Immature natural killer cell (primary cell): ENCODE measurements at regions not wholly inside any gene's neighbourhood (a gene's known extent, or its start where the extent isn't known, plus 50 kb on each side); places are given as distances from the start of the nearest gene placed in this dataset.
A peak's percentile ranks its signal among the peaks of the same experiment; 100 is the strongest.

Experiments
- DNase-seq, 3 donors: peaks; one replicate each; pipeline ENCODE4 v3.0.0; 2022; ENCODE audit warnings: mixed read lengths in 1 of 3
- H3K27ac Mint-ChIP-seq, 6 donors: one replicate each; pipeline ENCODE4 v1.8.0; 2020; ENCODE audit warnings: mixed read lengths in 6 of 6, mild to moderate bottlenecking in 5 of 6, inconsistent platforms in 4 of 6, moderate library complexity in 3 of 6
- H3K27me3 Mint-ChIP-seq, 3 donors: one replicate each; pipeline ENCODE4 v1.8.0; 2020 to 2021; ENCODE audit warnings: low read depth in 3 of 3, mild to moderate bottlenecking in 3 of 3, mixed read lengths in 3 of 3, moderate library complexity in 3 of 3, inconsistent platforms in 1 of 3
- H3K36me3 Mint-ChIP-seq, 3 donors: one replicate each; pipeline ENCODE4 v1.8.0; 2020; ENCODE audit warnings: mixed read lengths in 3 of 3, inconsistent platforms in 2 of 3, mild to moderate bottlenecking in 2 of 3
- H3K4me1 Mint-ChIP-seq, 2 donors: one replicate each; pipeline ENCODE4 v1.8.0; 2020; ENCODE audit warnings: inconsistent platforms in 2 of 2, mild to moderate bottlenecking in 2 of 2, mixed read lengths in 2 of 2, moderate library complexity in 1 of 2
- H3K4me3 Mint-ChIP-seq, 5 donors: one replicate each; pipeline ENCODE4 v1.8.0; 2020; ENCODE audit warnings: mild to moderate bottlenecking in 5 of 5, mixed read lengths in 5 of 5, inconsistent platforms in 3 of 5, moderate library complexity in 3 of 5
- H3K9me3 Mint-ChIP-seq, 6 donors: one replicate each; pipeline ENCODE4 v1.8.0; 2020; ENCODE audit warnings: mild to moderate bottlenecking in 6 of 6, mixed read lengths in 6 of 6, inconsistent platforms in 4 of 6, moderate library complexity in 3 of 6

DNA sequence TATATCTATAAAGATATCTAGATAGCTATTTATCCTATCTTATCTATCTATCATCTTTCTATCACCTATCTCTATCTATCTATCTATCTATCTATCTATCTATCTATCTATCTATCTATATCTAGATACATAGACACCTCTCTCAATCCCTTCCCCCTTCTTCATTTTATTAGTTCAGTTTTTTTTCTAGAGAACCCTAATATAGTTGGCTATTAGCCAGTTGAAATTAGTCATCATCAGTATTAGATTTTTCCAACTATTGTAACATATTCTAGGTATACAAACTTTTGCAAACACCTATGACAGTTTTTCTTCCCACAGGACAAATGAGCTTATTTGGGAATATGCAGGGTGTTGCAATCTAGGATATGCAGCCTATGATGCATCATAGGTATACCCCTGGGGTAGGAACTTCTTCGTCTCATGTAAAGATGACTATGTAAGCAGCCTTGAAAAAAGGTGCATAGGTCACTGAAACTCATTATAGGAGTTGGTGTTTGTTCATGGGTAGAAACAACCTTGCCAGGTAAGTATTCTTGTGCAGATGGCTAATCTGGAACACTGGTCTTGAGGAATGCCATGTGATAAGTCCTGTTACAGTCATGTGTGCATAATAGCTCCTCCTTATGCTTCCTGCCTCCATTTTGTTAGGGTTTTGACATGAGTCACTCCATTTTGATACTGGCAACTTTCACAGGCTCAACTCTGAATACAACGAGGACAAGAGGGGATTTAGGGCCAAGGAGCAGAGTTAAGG lies 160.7 kb upstream of the ZSWIM2 start:
- Mint-ChIP-seq H3K27ac (no peak overlapping the region), H3K36me3 (no peaks in the 10 kb centered on the region), H3K4me3 (no peak overlapping the region), H3K4me1 (no peaks in the 10 kb centered on the region), H3K9me3 (peaks cover 0 to 20% (median 7%) of the 10 kb centered on the region in 6 donors), H3K27me3 (no peaks in the 10 kb centered on the region)
- no peak for DNase-seq

- no peaks in the 10 kb centered on the region for H3K27me3 Mint-ChIP-seq
- no peak for DNase-seq
- no peak overlapping the region for H3K4me3 Mint-ChIP-seq
- H3K36me3 Mint-ChIP-seq = peaks cover 0 to under 1% (median 0%) of the 10 kb centered on the region in 3 donors
- no peaks in the 10 kb centered on the region for H3K4me1 Mint-ChIP-seq
- H3K9me3 Mint-ChIP-seq = peaks cover 0 to 22% (median 6%) of the 10 kb centered on the region in 6 donors
- H3K27ac Mint-ChIP-seq = no peak overlapping the region
Observed at GRCh38 chr2:187008111-187008510, 159.1 kb upstream of the ZSWIM2 start.

- H3K4me1 Mint-ChIP-seq = no peaks in the 10 kb centered on the region
- no peak overlapping the region for H3K27ac Mint-ChIP-seq
- H3K9me3 Mint-ChIP-seq = peaks cover 0 to 10% (median 3%) of the 10 kb centered on the region in 6 donors
- peaks cover 0 to 2% (median 0%) of the 10 kb centered on the region in 3 donors for H3K27me3 Mint-ChIP-seq
- peak overlapping the region in 1 of 5 donors; percentile 24 for H3K4me3 Mint-ChIP-seq
- peaks cover 0 to 3% (median 0%) of the 10 kb centered on the region in 3 donors for H3K36me3 Mint-ChIP-seq
- no peak for DNase-seq
Observed at GRCh38 chr2:187003611-187004010, 154.6 kb upstream of the ZSWIM2 start.

DNA sequence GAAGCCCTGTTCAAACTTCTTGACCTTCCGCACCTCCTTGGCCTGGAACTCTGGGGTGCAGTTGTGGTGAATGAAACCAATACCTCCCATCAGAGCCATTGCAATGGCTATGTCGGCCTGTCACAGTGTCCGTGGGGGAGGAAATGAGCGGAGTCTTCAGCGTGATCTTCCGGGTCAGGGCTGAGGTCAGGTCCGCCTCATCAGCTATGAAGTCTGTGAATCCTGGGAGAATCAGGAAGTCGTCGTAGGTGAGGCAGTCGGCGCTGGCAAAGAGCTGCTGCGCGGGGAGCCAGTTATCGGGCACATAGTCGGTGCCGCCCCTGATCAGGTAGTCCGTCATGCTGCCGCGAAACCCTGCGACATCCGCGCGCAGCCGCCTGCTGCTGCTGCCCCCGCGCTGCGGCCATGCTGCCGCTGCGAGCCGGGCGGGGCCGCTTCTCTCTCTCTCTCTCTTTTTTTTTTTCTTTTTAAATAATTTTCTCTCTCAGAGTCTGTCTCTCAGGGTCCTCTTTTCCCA lies 154.1 kb upstream of the ZSWIM2 start:
- Mint-ChIP-seq H3K27ac (no peak overlapping the region), H3K36me3 (peaks cover 0 to 3% (median 0%) of the 10 kb centered on the region in 3 donors), H3K27me3 (peaks cover 0 to 3% (median 0%) of the 10 kb centered on the region in 3 donors), H3K4me1 (no peaks in the 10 kb centered on the region), H3K4me3 (peak overlapping the region in 1 of 5 donors; percentile 42), H3K9me3 (peaks cover 0 to 10% (median 3%) of the 10 kb centered on the region in 6 donors)
- DNase-seq = peak in 1 of 3 donors; percentile 0

GRCh38 chr2:187002242-187002641 lies 153.3 kb upstream of the ZSWIM2 start:
- Mint-ChIP-seq H3K27me3 (peaks cover 0 to 4% (median 0%) of the 10 kb centered on the region in 3 donors), H3K9me3 (peaks cover 0 to 10% (median 4%) of the 10 kb centered on the region in 6 donors), H3K36me3 (peaks cover 0 to 3% (median 0%) of the 10 kb centered on the region in 3 donors), H3K4me3 (no peak overlapping the region), H3K4me1 (no peaks in the 10 kb centered on the region), H3K27ac (no peak overlapping the region)
- no peak for DNase-seq

GRCh38 chr2:187001248-187001647 lies 152.3 kb upstream of the ZSWIM2 start:
- H3K36me3 Mint-ChIP-seq = peaks cover 0 to 3% (median 0%) of the 10 kb centered on the region in 3 donors

DNA sequence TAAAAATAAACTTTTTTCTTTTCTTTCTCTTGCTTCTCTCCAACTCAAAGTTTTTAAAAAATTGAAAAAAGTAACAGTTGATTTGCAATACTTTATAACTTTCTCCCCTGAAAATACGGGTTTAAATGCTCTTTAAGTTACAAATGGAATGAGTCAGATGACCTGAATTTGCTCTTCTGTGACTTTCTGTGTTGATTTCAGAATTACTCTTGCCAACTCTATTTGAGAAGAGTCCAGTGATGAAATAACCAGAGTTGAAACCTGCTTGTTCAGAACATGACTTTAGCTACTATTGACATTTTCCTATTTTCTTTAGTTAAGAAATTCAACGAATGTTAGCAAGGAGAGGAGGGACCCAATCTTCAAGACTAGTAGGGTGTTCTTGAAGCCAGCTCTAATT lies 146.1 kb upstream of the ZSWIM2 start:
- H3K4me1 Mint-ChIP-seq = no peaks in the 10 kb centered on the region
- no peaks in the 10 kb centered on the region for H3K36me3 Mint-ChIP-seq
- H3K9me3 Mint-ChIP-seq = peaks cover 0 to 20% (median 7%) of the 10 kb centered on the region in 6 donors
- no peak overlapping the region for H3K27ac Mint-ChIP-seq
- H3K27me3 Mint-ChIP-seq = peaks cover 0 to 2% (median 2%) of the 10 kb centered on the region in 3 donors
- no peak overlapping the region for H3K4me3 Mint-ChIP-seq
- no peak for DNase-seq

More at GRCh38 chr2:187001248-187001647, 152.3 kb upstream of the ZSWIM2 start:
- H3K27ac Mint-ChIP-seq = no peak overlapping the region
- peaks cover 0 to 4% (median 2%) of the 10 kb centered on the region in 3 donors for H3K27me3 Mint-ChIP-seq
- no peak for DNase-seq
- H3K4me1 Mint-ChIP-seq = no peaks in the 10 kb centered on the region
- no peak overlapping the region for H3K4me3 Mint-ChIP-seq
- peaks cover 0 to 12% (median 5%) of the 10 kb centered on the region in 6 donors for H3K9me3 Mint-ChIP-seq

- no peak for DNase-seq
- Mint-ChIP-seq H3K27ac (no peak overlapping the region), H3K4me3 (no peak overlapping the region), H3K9me3 (peaks cover 8 to 30% (median 14%) of the 10 kb centered on the region in 6 donors), H3K27me3 (peaks cover 0 to 2% (median 0%) of the 10 kb centered on the region in 3 donors), H3K36me3 (peaks cover 0 to 4% (median 0%) of the 10 kb centered on the region in 3 donors), H3K4me1 (no peaks in the 10 kb centered on the region)
Observed at GRCh38 chr2:186992597-186992996, 143.6 kb upstream of the ZSWIM2 start.

DNA sequence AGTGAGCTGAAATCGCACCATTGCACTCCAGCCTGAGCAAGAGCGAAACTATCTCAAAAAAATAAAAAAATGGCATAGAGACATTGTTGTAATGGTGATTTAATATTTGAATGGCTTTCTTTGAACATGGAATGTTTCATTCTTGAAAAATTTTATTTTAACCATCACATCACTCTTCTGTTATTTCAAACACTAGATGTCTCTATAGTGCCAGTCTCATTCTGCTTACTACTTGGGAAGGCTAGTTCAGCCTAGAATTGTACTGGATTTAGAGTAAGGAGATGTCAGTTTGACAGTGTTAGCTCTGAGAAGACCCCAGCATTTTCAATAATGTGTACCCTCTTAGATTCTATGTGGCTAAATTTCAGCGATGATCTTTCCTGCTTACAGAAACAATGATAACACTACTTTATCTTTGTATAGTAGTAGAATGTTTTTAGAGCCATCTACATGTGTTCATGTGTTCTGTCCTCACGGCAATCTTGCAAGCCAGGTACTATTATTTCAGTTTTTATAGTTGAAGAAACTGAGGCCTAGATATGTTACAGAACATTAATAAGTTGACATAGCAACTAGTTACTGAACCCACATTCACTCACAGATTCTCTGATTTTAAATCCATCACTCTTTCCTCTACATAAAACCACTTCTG lies 142.9 kb upstream of the ZSWIM2 start:
- no peaks in the 10 kb centered on the region for H3K4me1 Mint-ChIP-seq
- no peak overlapping the region for H3K4me3 Mint-ChIP-seq
- DNase-seq = no peak
- H3K9me3 Mint-ChIP-seq = peaks cover 8 to 30% (median 16%) of the 10 kb centered on the region in 6 donors
- H3K36me3 Mint-ChIP-seq = peaks cover 0 to 4% (median 0%) of the 10 kb centered on the region in 3 donors
- no peak overlapping the region for H3K27ac Mint-ChIP-seq
- no peaks in the 10 kb centered on the region for H3K27me3 Mint-ChIP-seq

GRCh38 chr2:186984966-186985365 lies 136.0 kb upstream of the ZSWIM2 start:
- Mint-ChIP-seq H3K36me3 (peaks cover 0 to 4% (median 0%) of the 10 kb centered on the region in 3 donors), H3K4me3 (no peak overlapping the region), H3K27me3 (peaks cover 0 to 4% (median 1%) of the 10 kb centered on the region in 3 donors), H3K27ac (no peak overlapping the region), H3K9me3 (peaks cover 11 to 34% (median 20%) of the 10 kb centered on the region in 6 donors), H3K4me1 (no peaks in the 10 kb centered on the region)
- DNase-seq = no peak

GRCh38 chr2:186984481-186984880 lies 135.5 kb upstream of the ZSWIM2 start:
- Mint-ChIP-seq H3K4me1 (no peaks in the 10 kb centered on the region), H3K27me3 (peaks cover 0 to 4% (median 1%) of the 10 kb centered on the region in 3 donors), H3K4me3 (no peak overlapping the region), H3K9me3 (peaks cover 11 to 31% (median 19%) of the 10 kb centered on the region in 6 donors), H3K27ac (no peak overlapping the region), H3K36me3 (peaks cover 0 to 3% (median 0%) of the 10 kb centered on the region in 3 donors)
- no peak for DNase-seq

DNA sequence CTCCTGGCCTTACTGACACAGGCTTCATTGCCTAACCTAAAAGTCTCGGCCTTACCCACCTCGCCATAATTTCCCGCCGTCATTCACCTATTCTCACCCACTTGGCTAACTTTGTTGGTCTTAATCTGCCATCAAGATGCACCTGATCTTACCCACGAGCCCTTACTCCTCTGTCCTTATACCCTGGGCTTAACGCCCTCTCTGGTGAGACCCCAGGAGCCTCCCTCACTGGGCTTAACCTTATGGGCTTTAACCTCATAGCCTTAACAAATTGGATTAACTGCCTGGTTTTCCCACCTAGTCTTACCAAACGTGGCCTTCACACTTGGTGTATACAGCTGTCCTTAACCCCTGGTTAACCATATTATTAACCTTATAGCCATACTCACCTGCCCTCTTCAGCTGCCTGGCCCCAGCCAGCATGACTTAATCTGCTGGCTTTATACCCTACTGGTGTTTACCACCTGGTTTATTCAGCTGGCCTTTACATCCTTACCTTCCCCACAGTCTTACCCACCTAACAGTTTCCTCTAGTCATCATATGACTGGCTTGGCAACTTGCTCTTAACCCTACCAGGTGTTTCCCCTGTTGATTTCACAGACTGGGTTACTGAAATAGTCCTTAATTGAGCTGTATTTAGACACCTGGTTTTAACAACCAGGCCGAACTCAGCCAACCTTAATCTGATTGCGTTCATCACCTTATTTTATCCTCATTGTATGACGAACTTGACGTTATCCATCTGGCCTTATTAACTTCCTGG lies 132.0 kb upstream of the ZSWIM2 start:
- Mint-ChIP-seq H3K36me3 (no peaks in the 10 kb centered on the region), H3K4me3 (no peak overlapping the region), H3K27me3 (peaks cover 0 to 4% (median 2%) of the 10 kb centered on the region in 3 donors), H3K27ac (no peak overlapping the region), H3K9me3 (peaks cover 2 to 23% (median 7%) of the 10 kb centered on the region in 6 donors), H3K4me1 (no peaks in the 10 kb centered on the region)
- no peak for DNase-seq

DNA sequence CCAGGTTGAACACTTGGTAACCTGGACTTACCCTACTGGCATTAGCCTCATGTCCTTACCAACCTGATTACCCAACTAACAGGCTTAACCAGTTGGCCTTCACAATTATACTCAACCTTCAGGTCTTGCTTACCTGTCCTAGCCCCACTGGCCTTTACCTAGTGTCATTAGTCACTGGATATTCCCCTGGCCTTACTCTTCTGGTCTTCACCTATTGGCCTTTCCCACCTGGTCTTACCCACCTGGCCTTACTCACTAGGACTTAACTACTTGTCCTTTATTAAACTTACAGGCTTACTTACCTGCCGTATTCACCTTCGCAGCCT lies 131.1 kb upstream of the ZSWIM2 start:
- no peaks in the 10 kb centered on the region for H3K4me1 Mint-ChIP-seq
- DNase-seq = no peak
- H3K9me3 Mint-ChIP-seq = peaks cover 0 to 14% (median 2%) of the 10 kb centered on the region in 6 donors
- H3K4me3 Mint-ChIP-seq = no peak overlapping the region
- H3K36me3 Mint-ChIP-seq = no peaks in the 10 kb centered on the region
- H3K27me3 Mint-ChIP-seq = peaks cover 0 to 4% (median 2%) of the 10 kb centered on the region in 3 donors
- no peak overlapping the region for H3K27ac Mint-ChIP-seq
